Mesenchymal stem cell (in vitro differentiated cells and primary cell): ENCODE measurements at regions not wholly inside any gene's neighbourhood (a gene's known extent, or its start where the extent isn't known, plus 50 kb on each side); places are given as distances from the start of the nearest gene placed in this dataset.
"Not testable (repeated sequence)": the region's sequence is repeated elsewhere in the genome, so short reads cannot be mapped to it uniquely, and the experiment has no call there.

Source experiments
- DNase-seq: peaks from one replicate; pipeline ENCODE4 v3.0.0-alpha.2; 2013
- H2AFZ ChIP-seq: one replicate; pipeline ENCODE4 v1.6.1; 2013; ENCODE audit warnings: low read depth, mild to moderate bottlenecking, control low read depth, inconsistent platforms, low read length, moderate library complexity
- H2AK5ac ChIP-seq: 2 replicates; pipeline ENCODE4 v1.6.1; 2013; ENCODE audit warnings: low read length, moderate library complexity, mild to moderate bottlenecking, inconsistent platforms; ENCODE audit not compliant: severe bottlenecking
- H2BK120ac ChIP-seq: one replicate; pipeline ENCODE4 v1.6.1; 2013; ENCODE audit warnings: low read depth, mild to moderate bottlenecking, inconsistent platforms, low read length, moderate library complexity
- H2BK12ac ChIP-seq, 2 experiments: one replicate each; pipeline ENCODE4 v1.6.1; 2013; ENCODE audit warnings: inconsistent platforms in 2 of 2, low read length in 2 of 2, mild to moderate bottlenecking in 2 of 2, moderate library complexity in 2 of 2, control low read depth in 1 of 2
- H2BK15ac ChIP-seq: one replicate; pipeline ENCODE4 v1.6.1; 2013; ENCODE audit warnings: mild to moderate bottlenecking, low read depth, inconsistent platforms; ENCODE audit not compliant: poor library complexity, severe bottlenecking
- H2BK5ac ChIP-seq: 2 replicates; pipeline ENCODE4 v1.6.1; 2013; ENCODE audit warnings: low read depth, mild to moderate bottlenecking, low read length, control low read depth, inconsistent platforms; ENCODE audit not compliant: poor library complexity, severe bottlenecking
- H3K14ac ChIP-seq, 2 experiments: one replicate each; pipeline ENCODE4 v1.6.1; 2013; ENCODE audit warnings: inconsistent platforms in 2 of 2, low read length in 2 of 2, control low read depth in 1 of 2, mild to moderate bottlenecking in 1 of 2, moderate library complexity in 1 of 2
- H3K18ac ChIP-seq, 2 experiments: one replicate each; pipeline ENCODE4 v1.6.1; 2013; ENCODE audit warnings: inconsistent platforms in 2 of 2, low read length in 2 of 2, control low read depth in 1 of 2, low read depth in 1 of 2, mild to moderate bottlenecking in 1 of 2
- H3K23ac ChIP-seq, 2 experiments: one replicate each; pipeline ENCODE4 v1.6.1; 2013; ENCODE audit warnings: inconsistent platforms in 2 of 2, low read length in 2 of 2, mild to moderate bottlenecking in 2 of 2, moderate library complexity in 2 of 2, control low read depth in 1 of 2
- H3K27ac ChIP-seq: 2 replicates; pipeline ENCODE4 v1.5.1; 2013; ENCODE audit warnings: mild to moderate bottlenecking, moderate library complexity, low read length, control low read depth, inconsistent platforms; ENCODE audit not compliant: poor library complexity, severe bottlenecking
- H3K27me3 ChIP-seq, 2 experiments: 2 replicates each; pipeline versions ENCODE4 v1.6.1 to v1.7.0; 2013; ENCODE audit warnings: low read length in 2 of 2, mild to moderate bottlenecking in 2 of 2, moderate library complexity in 2 of 2, control low read depth in 1 of 2, inconsistent platforms in 1 of 2; ENCODE audit not compliant: control insufficient read depth in 1 of 2, insufficient read depth in 1 of 2
- H3K36me3 ChIP-seq, 2 experiments: 2 replicates each; pipeline versions ENCODE4 v1.6.1 to v1.7.0; 2013; ENCODE audit warnings: low read length in 2 of 2, control low read depth in 1 of 2, inconsistent platforms in 1 of 2, low read depth in 1 of 2, mild to moderate bottlenecking in 1 of 2; ENCODE audit not compliant: insufficient read depth in 2 of 2, control insufficient read depth in 1 of 2
- H3K4ac ChIP-seq, 2 experiments: one replicate each; pipeline ENCODE4 v1.6.1; 2013; ENCODE audit warnings: inconsistent platforms in 2 of 2, low read length in 2 of 2, mild to moderate bottlenecking in 2 of 2, moderate library complexity in 2 of 2, control low read depth in 1 of 2, low read depth in 1 of 2
- H3K4me1 ChIP-seq: 2 replicates; pipeline ENCODE4 v1.6.1; 2013; ENCODE audit warnings: low read depth, low read length, control low read depth; ENCODE audit not compliant: control insufficient read depth, insufficient read depth
- H3K4me2 ChIP-seq: 2 replicates; pipeline ENCODE4 v1.6.1; 2013; ENCODE audit warnings: low read length, mild to moderate bottlenecking, inconsistent platforms; ENCODE audit not compliant: poor library complexity, severe bottlenecking
- H3K4me3 ChIP-seq, 2 experiments: 2 replicates each; pipeline versions ENCODE4 v1.5.1 to v1.7.0; 2013; ENCODE audit warnings: low read length in 2 of 2, mild to moderate bottlenecking in 2 of 2, control low read depth in 1 of 2, low read depth in 1 of 2; ENCODE audit not compliant: insufficient read depth in 1 of 2
- H3K79me1 ChIP-seq: replicated peaks from 2 replicates; pipeline ENCODE4 v1.6.1; 2013; ENCODE audit warnings: mild to moderate bottlenecking, control low read depth, low read length, inconsistent platforms; ENCODE audit not compliant: poor library complexity, severe bottlenecking
- H3K9ac ChIP-seq: 2 replicates; pipeline ENCODE4 v1.7.0; 2013; ENCODE audit warnings: mild to moderate bottlenecking, low read length, moderate library complexity
- H3K9me3 ChIP-seq: 2 replicates; pipeline ENCODE4 v1.7.0; 2013; ENCODE audit warnings: mild to moderate bottlenecking, low read length; ENCODE audit not compliant: control insufficient read depth
- H4K8ac ChIP-seq: one replicate; pipeline ENCODE4 v1.6.1; 2013; ENCODE audit warnings: inconsistent platforms, mild to moderate bottlenecking, low read length, moderate library complexity
- H4K91ac ChIP-seq: one replicate; pipeline ENCODE4 v1.6.1; 2013; ENCODE audit warnings: mild to moderate bottlenecking, low read length, inconsistent platforms
- WGBS: methylation state at CpG from one replicate; pipeline ENCODE4 v1.1.7; 2013; ENCODE audit warnings: mixed read lengths; 5-methylcytosine and 5-hydroxymethylcytosine counted together

GRCh38 chr5:174917435-174917834 is 193.1 kb downstream of the MSX2 start:
- H4K91ac ChIP-seq, H3K14ac ChIP-seq: not testable (repeated sequence)

DNA sequence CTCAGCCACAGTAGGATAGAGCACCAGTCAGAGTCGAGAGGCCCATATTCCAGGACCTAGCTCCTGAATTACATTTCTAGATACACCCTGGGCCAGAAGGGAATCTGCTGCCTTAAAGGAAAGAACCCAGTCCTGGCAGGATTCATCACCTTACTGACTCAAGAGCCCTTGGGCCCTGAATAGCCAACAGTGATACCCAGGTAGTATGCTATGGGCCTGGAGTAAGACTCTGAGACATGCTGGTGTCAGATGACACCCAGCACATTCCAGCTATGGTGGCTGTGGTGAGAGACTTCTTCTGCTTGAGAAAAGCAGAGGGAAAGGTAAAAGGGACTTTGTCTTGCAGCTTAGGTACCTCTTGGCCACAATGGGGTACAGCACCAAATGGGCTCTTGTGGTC is 192.5 kb downstream of the MSX2 start:
- H2BK12ac ChIP-seq, H2AK5ac ChIP-seq, H3K9me3 ChIP-seq, H3K4me2 ChIP-seq, H3K4ac ChIP-seq, H3K14ac ChIP-seq, H2BK120ac ChIP-seq, DNase-seq, H4K8ac ChIP-seq, H2AFZ ChIP-seq, H2BK15ac ChIP-seq, H3K18ac ChIP-seq, H2BK5ac ChIP-seq, H3K36me3 ChIP-seq, H3K23ac ChIP-seq, H3K79me1 ChIP-seq, H3K4me3 ChIP-seq, H3K27ac ChIP-seq, H3K27me3 ChIP-seq, H3K4me1 ChIP-seq, H4K91ac ChIP-seq, H3K9ac ChIP-seq: not testable (repeated sequence)
- 100% methylated on average over 1 of the region's 1 CpG for WGBS

More at GRCh38 chr5:174917435-174917834, 193.1 kb downstream of the MSX2 start:
- H2AFZ ChIP-seq, DNase-seq, H3K27me3 ChIP-seq, H2BK12ac ChIP-seq, H3K4me2 ChIP-seq, H2BK15ac ChIP-seq, H4K8ac ChIP-seq, H3K18ac ChIP-seq, H3K23ac ChIP-seq, H2AK5ac ChIP-seq, H3K4ac ChIP-seq, H2BK5ac ChIP-seq, H3K27ac ChIP-seq, H3K4me1 ChIP-seq, H3K79me1 ChIP-seq, H3K4me3 ChIP-seq, H3K36me3 ChIP-seq, H3K9ac ChIP-seq, H2BK120ac ChIP-seq, H3K9me3 ChIP-seq: not testable (repeated sequence)
- 72% methylated on average over 6 of the region's 6 CpGs for WGBS

GRCh38 chr5:174916227-174916626 is 191.8 kb downstream of the MSX2 start:
- no peak overlapping the region for H2AFZ ChIP-seq
- DNase-seq, result no peak
- no peak overlapping the region for H3K14ac ChIP-seq
- H3K23ac ChIP-seq, result no peak overlapping the region
- no peak overlapping the region for H4K91ac ChIP-seq
- H3K27ac ChIP-seq, result no peak overlapping the region
- H3K18ac ChIP-seq, result no peak overlapping the region
- no peaks in the 10 kb centered on the region for H3K79me1 ChIP-seq
- H2BK15ac ChIP-seq, result no peak overlapping the region
- no peaks in the 10 kb centered on the region for H3K36me3 ChIP-seq
- WGBS, result 85% methylated on average over 8 of the region's 8 CpGs
- H3K9me3 ChIP-seq, result no peaks in the 10 kb centered on the region
- H4K8ac ChIP-seq, result no peak overlapping the region
- no peaks in the 10 kb centered on the region for H3K4me1 ChIP-seq
- H3K9ac ChIP-seq, result no peak overlapping the region
- no peak overlapping the region for H3K4me3 ChIP-seq
- H3K27me3 ChIP-seq, result peaks cover 0 to 5% of the 10 kb centered on the region in 2 experiments
- H3K4ac ChIP-seq, result no peak overlapping the region
- H3K4me2 ChIP-seq, result no peak overlapping the region
- no peak overlapping the region for H2BK120ac ChIP-seq
- no peak overlapping the region for H2BK5ac ChIP-seq
- H2BK12ac ChIP-seq, result no peak overlapping the region
- no peak overlapping the region for H2AK5ac ChIP-seq

DNA sequence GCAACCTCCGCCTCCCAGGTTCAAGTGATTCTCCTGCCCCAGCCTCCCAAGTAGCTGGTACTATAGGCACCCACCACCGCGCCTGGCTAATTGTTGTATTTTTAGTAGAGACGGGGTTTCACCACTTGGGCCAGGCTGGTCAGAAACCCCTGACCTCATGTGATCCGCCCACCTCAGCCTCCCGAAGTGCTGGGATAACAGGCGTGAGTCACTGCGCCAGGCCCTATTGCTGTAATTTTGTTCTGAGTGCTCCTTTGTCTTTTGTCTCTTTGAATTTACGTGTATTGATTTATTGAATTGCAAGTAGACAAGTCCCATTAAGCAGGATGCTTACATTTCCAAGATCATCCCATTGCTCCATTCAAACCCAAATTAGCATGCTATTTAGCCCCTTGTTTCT is 186.7 kb downstream of the MSX2 start:
- Histone ChIP-seq H3K36me3 (no peaks in the 10 kb centered on the region), H4K8ac (no peak overlapping the region), H3K9me3 (no peaks in the 10 kb centered on the region), H2AFZ (no peak overlapping the region), H4K91ac (no peak overlapping the region), H3K4me1 (peaks cover 2% of the 10 kb centered on the region), H2BK120ac (no peak overlapping the region), H3K4me3 (no peak overlapping the region), H3K27me3 (peaks cover 0 to 5% of the 10 kb centered on the region in 2 experiments), H3K27ac (no peak overlapping the region), H2BK15ac (no peak overlapping the region), H3K4me2 (no peak overlapping the region), H3K18ac (no peak overlapping the region), H2AK5ac (no peak overlapping the region), H3K9ac (no peak overlapping the region), H3K4ac (no peak overlapping the region), H3K23ac (no peak overlapping the region), H2BK5ac (no peak overlapping the region), H2BK12ac (no peak overlapping the region), H3K14ac (no peak overlapping the region), H3K79me1 (no peaks in the 10 kb centered on the region)
- 93% methylated on average over 9 of the region's 9 CpGs for WGBS
- no peak for DNase-seq
